ENCODE measurements at regions not wholly inside any gene's neighbourhood (a gene's known extent, or its start where the extent isn't known, plus 50 kb on each side); places are given as distances from the start of the nearest gene placed in this dataset.

DNA sequence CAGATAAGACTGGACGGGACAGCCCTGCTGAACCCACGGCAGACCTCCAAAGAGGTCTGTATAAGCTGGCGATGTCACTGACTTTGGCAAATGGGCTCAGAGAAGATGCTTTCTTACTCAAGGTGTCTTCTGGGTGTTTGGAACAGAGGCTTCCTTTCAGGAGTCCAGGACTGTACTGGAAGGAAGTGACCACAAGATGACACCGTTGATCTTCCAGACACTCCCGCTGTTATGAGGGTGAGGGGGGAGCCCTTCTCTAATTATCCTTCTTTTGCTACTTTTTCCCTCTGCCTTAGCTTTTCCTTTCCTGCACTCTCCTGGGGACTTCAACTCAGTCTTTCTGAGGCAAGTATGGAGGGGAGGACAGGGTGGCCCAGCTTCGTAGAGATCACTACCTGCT lies 65.2 kb upstream of the ZNF599 start:
- H3K27me3 Mint-ChIP-seq (ENCODE audit: low read depth): peaks cover 37% of the 10 kb centered on the region
- TF ChIP-seq, protein P1, sequence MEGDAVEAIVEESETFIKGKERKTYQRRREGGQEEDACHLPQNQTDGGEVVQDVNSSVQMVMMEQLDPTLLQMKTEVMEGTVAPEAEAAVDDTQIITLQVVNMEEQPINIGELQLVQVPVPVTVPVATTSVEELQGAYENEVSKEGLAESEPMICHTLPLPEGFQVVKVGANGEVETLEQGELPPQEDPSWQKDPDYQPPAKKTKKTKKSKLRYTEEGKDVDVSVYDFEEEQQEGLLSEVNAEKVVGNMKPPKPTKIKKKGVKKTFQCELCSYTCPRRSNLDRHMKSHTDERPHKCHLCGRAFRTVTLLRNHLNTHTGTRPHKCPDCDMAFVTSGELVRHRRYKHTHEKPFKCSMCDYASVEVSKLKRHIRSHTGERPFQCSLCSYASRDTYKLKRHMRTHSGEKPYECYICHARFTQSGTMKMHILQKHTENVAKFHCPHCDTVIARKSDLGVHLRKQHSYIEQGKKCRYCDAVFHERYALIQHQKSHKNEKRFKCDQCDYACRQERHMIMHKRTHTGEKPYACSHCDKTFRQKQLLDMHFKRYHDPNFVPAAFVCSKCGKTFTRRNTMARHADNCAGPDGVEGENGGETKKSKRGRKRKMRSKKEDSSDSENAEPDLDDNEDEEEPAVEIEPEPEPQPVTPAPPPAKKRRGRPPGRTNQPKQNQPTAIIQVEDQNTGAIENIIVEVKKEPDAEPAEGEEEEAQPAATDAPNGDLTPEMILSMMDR (IDR thresholded peaks at IDR 0.05; ENCODE audit: unreplicated experiment in 3 of 3): no peak
- H3K9me3 Mint-ChIP-seq: no peaks in the 10 kb centered on the region
- H3K27ac Mint-ChIP-seq: no peak overlapping the region
- H3K36me3 Mint-ChIP-seq (ENCODE audit: low read depth): no peaks in the 10 kb centered on the region
- no peak overlapping the region for H3K4me3 Mint-ChIP-seq
- H3K4me1 Mint-ChIP-seq: peaks cover 4% of the 10 kb centered on the region

DNA sequence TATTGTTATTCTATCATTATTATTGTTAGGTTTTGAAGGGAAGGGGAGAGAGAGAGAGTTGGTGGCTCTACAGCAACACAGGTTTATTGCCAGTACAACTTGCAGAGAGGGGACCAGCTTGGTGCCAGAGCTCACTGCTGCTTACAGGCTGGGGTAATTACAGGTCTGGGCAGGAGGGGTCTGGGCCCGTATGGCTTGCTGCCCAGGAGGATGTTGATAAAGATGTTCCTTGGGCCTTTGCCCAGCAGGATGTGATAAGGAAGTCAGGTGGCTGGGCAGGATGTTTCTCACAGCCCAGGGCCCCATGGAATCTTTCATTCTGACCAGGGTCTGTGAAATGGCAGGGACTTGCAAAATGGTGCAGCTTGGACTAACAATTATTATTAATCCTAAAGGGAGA lies 64.2 kb upstream of the ZNF599 start:
- no peak overlapping the region for H3K4me3 Mint-ChIP-seq
- H3K36me3 Mint-ChIP-seq (ENCODE audit: low read depth): no peaks in the 10 kb centered on the region
- TF ChIP-seq, protein P1 (IDR thresholded peaks at IDR 0.05; ENCODE audit: unreplicated experiment in 3 of 3): no peak
- H3K27ac Mint-ChIP-seq: no peak overlapping the region
- no peaks in the 10 kb centered on the region for H3K9me3 Mint-ChIP-seq
- H3K27me3 Mint-ChIP-seq (ENCODE audit: low read depth): peaks cover 37% of the 10 kb centered on the region
- H3K4me1 Mint-ChIP-seq: peaks cover 4% of the 10 kb centered on the region

DNA sequence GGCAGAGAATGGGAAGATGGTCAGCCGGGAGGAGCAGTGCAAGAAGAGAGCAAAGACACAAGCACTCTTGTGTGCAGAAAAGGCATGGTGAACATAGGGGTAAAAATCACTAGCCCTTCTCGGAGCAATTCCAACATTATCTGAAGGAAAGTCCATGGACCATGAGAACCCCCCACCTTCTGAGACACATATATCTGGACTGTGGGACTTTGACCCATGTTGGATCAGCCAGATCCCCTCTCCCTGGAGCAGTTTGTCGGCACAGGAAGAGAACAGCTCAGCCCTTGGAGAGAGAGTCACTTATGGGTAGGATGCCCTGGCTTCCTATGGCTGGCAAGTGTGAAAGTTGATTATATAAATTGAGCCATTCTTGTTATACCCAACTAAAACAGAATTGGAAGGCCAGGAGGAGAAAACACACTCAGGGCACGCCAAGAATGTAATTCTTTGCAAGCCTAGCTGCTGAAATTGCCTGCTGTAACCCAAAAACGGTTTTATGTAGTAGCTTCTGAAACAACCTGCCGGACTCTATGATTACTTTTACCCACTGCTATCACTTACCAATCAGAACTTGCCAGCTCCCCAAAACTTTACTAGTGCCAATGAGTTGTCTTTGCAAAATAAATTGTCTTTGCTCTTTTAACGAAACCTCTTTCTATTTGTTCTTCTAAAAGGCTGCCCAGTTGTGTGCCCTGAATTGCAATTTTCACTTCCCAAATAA lies 62.8 kb upstream of the ZNF599 start:
- Mint-ChIP-seq H3K27me3 (ENCODE audit: low read depth) (peaks cover 37% of the 10 kb centered on the region), H3K36me3 (ENCODE audit: low read depth) (no peaks in the 10 kb centered on the region), H3K4me1 (peaks cover 4% of the 10 kb centered on the region), H3K9me3 (no peaks in the 10 kb centered on the region), H3K27ac (no peak overlapping the region), H3K4me3 (no peak overlapping the region)
- TF ChIP-seq, protein P1 (IDR thresholded peaks at IDR 0.05; ENCODE audit: unreplicated experiment in 3 of 3): no peak

DNA sequence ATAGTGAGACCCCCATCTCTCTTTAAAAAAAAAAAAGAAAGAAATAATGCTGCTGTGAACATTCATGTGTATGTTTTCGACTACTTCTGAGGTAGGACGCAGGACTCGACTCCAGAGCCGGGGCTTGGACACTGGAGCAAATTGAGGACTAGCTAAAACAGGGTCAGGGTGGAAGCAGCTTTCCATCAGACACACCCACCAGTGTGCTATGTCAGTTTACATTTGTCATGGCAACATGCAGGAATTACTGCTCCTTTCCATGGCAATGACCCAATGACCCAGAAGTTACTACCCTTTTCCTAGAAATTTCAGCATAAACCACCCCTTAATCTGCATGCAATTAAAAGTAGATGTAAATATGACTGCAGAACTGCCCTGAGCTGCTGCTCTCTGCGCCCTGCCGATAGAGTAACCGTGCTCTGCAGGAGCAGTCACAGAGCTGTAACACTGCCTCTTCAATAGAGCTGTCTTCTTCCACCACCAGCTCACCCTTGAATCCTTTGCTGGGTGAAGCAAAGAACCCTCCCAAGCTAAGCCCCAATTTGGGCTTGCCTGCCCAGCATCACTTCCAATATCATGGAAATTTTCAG lies 61.6 kb upstream of the ZNF599 start:
- Mint-ChIP-seq H3K4me3 (no peak overlapping the region), H3K9me3 (no peaks in the 10 kb centered on the region), H3K4me1 (peaks cover 4% of the 10 kb centered on the region), H3K36me3 (ENCODE audit: low read depth) (no peaks in the 10 kb centered on the region), H3K27me3 (ENCODE audit: low read depth) (peaks cover 37% of the 10 kb centered on the region), H3K27ac (no peak overlapping the region)
- TF ChIP-seq, protein P1 (IDR thresholded peaks at IDR 0.05; ENCODE audit: unreplicated experiment in 3 of 3): no peak

DNA sequence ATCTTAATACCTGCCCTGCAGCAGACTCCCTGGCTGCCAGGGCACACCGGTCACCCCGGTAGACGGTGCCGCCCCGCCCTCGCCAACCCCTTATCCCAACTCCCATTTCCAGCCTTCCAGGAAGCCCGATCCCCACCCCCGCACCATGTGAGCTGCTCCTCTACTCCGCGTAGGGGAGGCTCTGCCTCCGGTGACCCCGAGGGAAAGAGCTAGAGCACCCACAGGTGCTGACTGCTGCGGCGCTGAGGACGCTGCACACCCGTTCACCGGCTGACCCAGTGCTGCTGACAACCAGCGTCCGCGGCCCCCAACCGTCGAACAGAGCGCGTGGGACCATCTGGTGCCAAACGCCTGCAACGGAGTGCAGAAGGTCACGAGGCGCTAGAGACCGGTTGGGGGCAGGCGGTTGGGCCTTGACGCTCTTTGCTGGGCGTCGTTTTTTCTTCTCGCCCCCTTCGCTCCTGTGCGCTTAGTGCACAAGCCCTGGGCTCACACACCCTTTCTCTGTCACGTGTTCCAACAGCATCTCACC lies 59.6 kb upstream of the ZNF599 start:
- H3K9me3 Mint-ChIP-seq: no peaks in the 10 kb centered on the region
- no peak overlapping the region for H3K27ac Mint-ChIP-seq

More for the DNA sequence above, 59.6 kb upstream of the ZNF599 start:
- Mint-ChIP-seq H3K27me3 (ENCODE audit: low read depth) (peaks cover 21% of the 10 kb centered on the region), H3K4me3 (no peak overlapping the region), H3K4me1 (peaks cover 4% of the 10 kb centered on the region), H3K36me3 (ENCODE audit: low read depth) (no peaks in the 10 kb centered on the region)
- TF ChIP-seq, protein P1 (IDR thresholded peaks at IDR 0.05; ENCODE audit: unreplicated experiment in 3 of 3): no peak

Data from nephron (organoid).